ENCODE measurements at regions not wholly inside any gene's neighbourhood (a gene's known extent, or its start where the extent isn't known, plus 50 kb on each side); places are given as distances from the start of the nearest gene placed in this dataset.

- Histone ChIP-seq H3K9ac (ENCODE audit: low read length) (no peak overlapping the region), H3K27me3 (ENCODE audit: insufficient read depth, low read length) (no peaks in the 10 kb centered on the region), H3K27ac (ENCODE audit: low read depth, low read length, poor library complexity, severe bottlenecking) (no peak overlapping the region), H3K9me2 (ENCODE audit: low read depth, low read length) (no peaks in the 10 kb centered on the region), H4K20me1 (ENCODE audit: insufficient read depth, low read length) (no peaks in the 10 kb centered on the region), H3K4me1 (ENCODE audit: insufficient read depth, low read length, severe bottlenecking) (no peaks in the 10 kb centered on the region), H3K79me2 (ENCODE audit: insufficient read depth, low read length) (no peaks in the 10 kb centered on the region), H3K4me3 (ENCODE audit: low read depth, low read length, poor library complexity, severe bottlenecking) (no peak overlapping the region), H3K9me3 (ENCODE audit: low read length) (no peaks in the 10 kb centered on the region), H2AFZ (ENCODE audit: low read length) (no peak overlapping the region), H3K36me3 (ENCODE audit: insufficient read depth, low read length) (no peaks in the 10 kb centered on the region), H3F3A (ENCODE audit: insufficient read depth, low read length) (no peaks in the 10 kb centered on the region), H3K4me2 (ENCODE audit: low read length) (no peak overlapping the region)
- TF ChIP-seq EZH2 (IDR thresholded peaks at IDR 0.05; ENCODE audit: borderline replicate concordance, low read length): no peak
- TF ChIP-seq CTCF (IDR thresholded peaks at IDR 0.05; ENCODE audit: low read length): no peak
Measured at GRCh38 chr12:58496411-58497190, 423.7 kb downstream of the LRIG3 start.

GRCh38 chr12:58500399-58500798, 419.9 kb downstream of the LRIG3 start:
- H3K79me2 ChIP-seq (ENCODE audit: insufficient read depth, low read length): no peaks in the 10 kb centered on the region
- no peaks in the 10 kb centered on the region for H3K9me3 ChIP-seq (ENCODE audit: low read length)
- no peak overlapping the region for H3K27ac ChIP-seq (ENCODE audit: low read depth, low read length, poor library complexity, severe bottlenecking)
- no peaks in the 10 kb centered on the region for H3K36me3 ChIP-seq (ENCODE audit: insufficient read depth, low read length)
- no peaks in the 10 kb centered on the region for H3F3A ChIP-seq (ENCODE audit: insufficient read depth, low read length)
- no peak overlapping the region for H2AFZ ChIP-seq (ENCODE audit: low read length)
- no peaks in the 10 kb centered on the region for H3K9me2 ChIP-seq (ENCODE audit: low read depth, low read length)
- H3K27me3 ChIP-seq (ENCODE audit: insufficient read depth, low read length): no peaks in the 10 kb centered on the region
- H4K20me1 ChIP-seq (ENCODE audit: insufficient read depth, low read length): no peaks in the 10 kb centered on the region
- no peak for TF ChIP-seq EZH2 (IDR thresholded peaks at IDR 0.05; ENCODE audit: borderline replicate concordance, low read length)
- TF ChIP-seq CTCF (IDR thresholded peaks at IDR 0.05; ENCODE audit: low read length): no peak
- H3K4me3 ChIP-seq (ENCODE audit: low read depth, low read length, poor library complexity, severe bottlenecking): no peak overlapping the region
- H3K4me2 ChIP-seq (ENCODE audit: low read length): no peak overlapping the region
- H3K9ac ChIP-seq (ENCODE audit: low read length): no peak overlapping the region
- H3K4me1 ChIP-seq (ENCODE audit: insufficient read depth, low read length, severe bottlenecking): no peaks in the 10 kb centered on the region

GRCh38 chr12:58502226-58502625, 418.1 kb downstream of the LRIG3 start:
- Histone ChIP-seq H3K4me3 (ENCODE audit: low read depth, low read length, poor library complexity, severe bottlenecking) (no peak overlapping the region), H3K27ac (ENCODE audit: low read depth, low read length, poor library complexity, severe bottlenecking) (no peak overlapping the region), H3K4me1 (ENCODE audit: insufficient read depth, low read length, severe bottlenecking) (no peaks in the 10 kb centered on the region), H3K9me3 (ENCODE audit: low read length) (no peaks in the 10 kb centered on the region), H3K79me2 (ENCODE audit: insufficient read depth, low read length) (no peaks in the 10 kb centered on the region), H3K36me3 (ENCODE audit: insufficient read depth, low read length) (no peaks in the 10 kb centered on the region), H3K4me2 (ENCODE audit: low read length) (no peak overlapping the region), H4K20me1 (ENCODE audit: insufficient read depth, low read length) (no peaks in the 10 kb centered on the region), H3K9ac (ENCODE audit: low read length) (no peak overlapping the region), H3K9me2 (ENCODE audit: low read depth, low read length) (no peaks in the 10 kb centered on the region), H3F3A (ENCODE audit: insufficient read depth, low read length) (no peaks in the 10 kb centered on the region), H2AFZ (ENCODE audit: low read length) (no peak overlapping the region), H3K27me3 (ENCODE audit: insufficient read depth, low read length) (no peaks in the 10 kb centered on the region)
- TF ChIP-seq EZH2 (IDR thresholded peaks at IDR 0.05; ENCODE audit: borderline replicate concordance, low read length) (no peak), CTCF (IDR thresholded peaks at IDR 0.05; ENCODE audit: low read length) (no peak)
